ENCODE measurements at regions not wholly inside any gene's neighbourhood (a gene's known extent, or its start where the extent isn't known, plus 50 kb on each side); places are given as distances from the start of the nearest gene placed in this dataset.

DNA sequence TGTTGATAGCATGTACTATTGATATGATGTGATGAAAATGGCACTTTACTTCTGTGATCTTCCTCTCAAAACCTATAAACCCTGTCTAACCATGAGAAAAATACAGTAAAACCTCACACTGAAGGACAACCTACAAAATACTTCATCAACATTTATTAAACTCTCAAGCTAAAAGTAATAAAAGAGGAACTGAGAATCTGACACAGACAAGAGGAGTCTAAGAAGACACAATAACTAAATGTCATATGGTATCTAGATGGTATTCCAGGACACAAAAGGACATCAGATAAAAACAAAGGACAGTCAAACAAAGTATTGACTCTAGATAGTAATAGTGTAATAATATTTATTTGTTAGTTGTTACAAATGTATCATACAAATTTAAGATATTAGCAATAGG is 655.3 kb downstream of the SH3BGRL start:
- no peak overlapping the region for H3K4me3 Mint-ChIP-seq (ENCODE audit: low read depth, unreplicated experiment)
- peaks cover 3% of the 10 kb centered on the region for H3K9me3 Mint-ChIP-seq (ENCODE audit: low read depth, unreplicated experiment)
- intact Hi-C loops (cut with micrococcal nuclease; ENCODE audit: unreplicated experiment) = no loop called here

DNA sequence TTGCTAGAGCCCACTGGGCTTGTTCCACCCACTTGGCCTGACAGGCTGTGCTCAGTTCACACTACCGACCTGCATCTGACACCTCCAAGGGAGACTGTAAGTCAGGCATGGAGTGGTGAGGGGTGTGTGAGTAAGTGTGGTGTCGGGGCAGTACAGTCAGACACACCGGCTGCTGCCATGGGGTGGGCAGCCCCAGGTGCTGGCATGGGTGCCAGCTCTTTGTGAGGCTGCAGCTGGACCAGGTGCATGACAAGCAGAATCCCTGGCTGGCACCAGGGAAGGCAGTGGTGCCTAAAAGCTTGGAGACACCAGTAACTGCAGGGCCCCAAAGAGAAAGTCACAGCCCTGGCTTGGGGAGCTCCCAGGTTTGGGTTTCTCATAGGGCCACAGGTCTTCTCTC is 665.0 kb downstream of the SH3BGRL start:
- H3K27ac Mint-ChIP-seq (ENCODE audit: unreplicated experiment) = no peak overlapping the region
- no peak for DNase-seq
- no peaks in the 10 kb centered on the region for H3K36me3 Mint-ChIP-seq (ENCODE audit: insufficient read depth, unreplicated experiment)
- no peak overlapping the region for H3K4me3 Mint-ChIP-seq (ENCODE audit: low read depth, unreplicated experiment)
- peaks cover 11% of the 10 kb centered on the region for H3K9me3 Mint-ChIP-seq (ENCODE audit: low read depth, unreplicated experiment)
- H3K4me1 Mint-ChIP-seq (ENCODE audit: low read depth, unreplicated experiment) = peaks cover 6% of the 10 kb centered on the region
- no peaks in the 10 kb centered on the region for H3K27me3 Mint-ChIP-seq (ENCODE audit: unreplicated experiment)
- CTCF ChIA-PET = no interaction called here
- intact Hi-C loops (cut with micrococcal nuclease; ENCODE audit: unreplicated experiment) = no loop called here
- no TSS peak for BruUV-seq (replicated peaks)
- TF ChIP-seq CTCF (IDR thresholded peaks at IDR 0.05; ENCODE audit: unreplicated experiment) = no peak

More for the DNA sequence above, 655.3 kb downstream of the SH3BGRL start:
- BruUV-seq (replicated peaks) = no TSS peak
- CTCF ChIA-PET = no interaction called here
- TF ChIP-seq CTCF (IDR thresholded peaks at IDR 0.05; ENCODE audit: unreplicated experiment) = no peak
- Mint-ChIP-seq H3K27ac (ENCODE audit: unreplicated experiment) (no peak overlapping the region), H3K27me3 (ENCODE audit: unreplicated experiment) (no peaks in the 10 kb centered on the region), H3K36me3 (ENCODE audit: insufficient read depth, unreplicated experiment) (no peaks in the 10 kb centered on the region), H3K4me1 (ENCODE audit: low read depth, unreplicated experiment) (peaks cover 9% of the 10 kb centered on the region)
- DNase-seq = no peak

DNA sequence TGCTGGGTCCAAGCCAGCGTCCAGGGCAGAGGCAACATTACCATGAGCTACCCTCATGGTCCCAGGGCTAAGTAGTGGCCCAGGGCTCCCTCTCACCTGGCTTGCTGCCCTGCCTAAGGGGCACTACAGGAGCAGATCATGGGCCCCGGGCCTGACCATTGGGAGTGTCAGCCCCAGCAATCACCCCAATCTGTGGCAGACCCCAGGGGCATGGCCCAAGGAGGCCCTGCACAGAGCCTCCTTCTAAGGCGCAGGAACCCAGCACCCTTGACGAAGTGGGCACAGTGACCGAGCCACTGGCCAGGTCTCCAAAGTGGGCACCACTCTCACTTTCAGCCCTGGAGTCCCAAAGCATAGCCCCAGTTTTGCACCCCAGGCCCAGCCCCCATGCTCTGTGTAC is 667.1 kb downstream of the SH3BGRL start:
- no peak overlapping the region for H3K4me3 Mint-ChIP-seq (ENCODE audit: low read depth, unreplicated experiment)
- BruUV-seq (replicated peaks) = no TSS peak
- DNase-seq = no peak
- TF ChIP-seq CTCF (IDR thresholded peaks at IDR 0.05; ENCODE audit: unreplicated experiment) = no peak
- CTCF ChIA-PET = no interaction called here
- H3K27ac Mint-ChIP-seq (ENCODE audit: unreplicated experiment) = no peak overlapping the region
- H3K4me1 Mint-ChIP-seq (ENCODE audit: low read depth, unreplicated experiment) = no peaks in the 10 kb centered on the region
- H3K27me3 Mint-ChIP-seq (ENCODE audit: unreplicated experiment) = no peaks in the 10 kb centered on the region
- no peaks in the 10 kb centered on the region for H3K36me3 Mint-ChIP-seq (ENCODE audit: insufficient read depth, unreplicated experiment)
- intact Hi-C loops (cut with micrococcal nuclease; ENCODE audit: unreplicated experiment) = no loop called here
- peaks cover 11% of the 10 kb centered on the region for H3K9me3 Mint-ChIP-seq (ENCODE audit: low read depth, unreplicated experiment)

- no peak overlapping the region for H3K27ac Mint-ChIP-seq (ENCODE audit: unreplicated experiment)
- CTCF ChIA-PET = no interaction called here
- H3K27me3 Mint-ChIP-seq (ENCODE audit: unreplicated experiment) = no peaks in the 10 kb centered on the region
- no peak for DNase-seq
- no peak for TF ChIP-seq CTCF (IDR thresholded peaks at IDR 0.05; ENCODE audit: unreplicated experiment)
- no peak overlapping the region for H3K4me3 Mint-ChIP-seq (ENCODE audit: low read depth, unreplicated experiment)
- intact Hi-C loops (cut with micrococcal nuclease; ENCODE audit: unreplicated experiment) = no loop called here
- H3K9me3 Mint-ChIP-seq (ENCODE audit: low read depth, unreplicated experiment) = no peaks in the 10 kb centered on the region
- H3K4me1 Mint-ChIP-seq (ENCODE audit: low read depth, unreplicated experiment) = no peaks in the 10 kb centered on the region
- BruUV-seq (replicated peaks) = no TSS peak
- no peaks in the 10 kb centered on the region for H3K36me3 Mint-ChIP-seq (ENCODE audit: insufficient read depth, unreplicated experiment)
Observed at GRCh38 chrX:81874807-81875206, 672.9 kb downstream of the SH3BGRL start.

DNA sequence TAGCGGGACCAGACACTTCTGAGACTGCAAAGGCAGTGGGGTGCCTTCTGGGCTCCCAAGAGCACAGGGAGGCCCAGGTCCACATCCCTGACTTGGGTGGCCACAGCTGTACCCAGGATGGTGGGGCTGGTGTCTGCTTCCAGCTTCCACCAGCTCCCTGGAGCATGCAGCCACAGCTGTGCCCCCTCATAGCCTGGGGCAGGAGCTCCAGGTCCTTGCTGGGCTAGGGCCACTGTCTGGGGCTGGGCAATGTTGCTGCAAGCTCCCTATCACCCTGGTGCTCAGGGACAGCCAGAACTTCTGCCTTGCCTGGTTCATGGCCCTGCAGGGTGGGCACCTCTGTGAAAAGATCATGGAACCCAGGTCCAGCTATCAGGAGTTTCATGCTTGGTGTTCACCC is 673.9 kb downstream of the SH3BGRL start:
- CTCF ChIA-PET = no interaction called here
- Mint-ChIP-seq H3K9me3 (ENCODE audit: low read depth, unreplicated experiment) (no peaks in the 10 kb centered on the region), H3K4me3 (ENCODE audit: low read depth, unreplicated experiment) (no peak overlapping the region)

More for the DNA sequence above, 673.9 kb downstream of the SH3BGRL start:
- no peak for TF ChIP-seq CTCF (IDR thresholded peaks at IDR 0.05; ENCODE audit: unreplicated experiment)
- no peak overlapping the region for H3K27ac Mint-ChIP-seq (ENCODE audit: unreplicated experiment)
- BruUV-seq (replicated peaks) = no TSS peak
- H3K4me1 Mint-ChIP-seq (ENCODE audit: low read depth, unreplicated experiment) = no peaks in the 10 kb centered on the region
- intact Hi-C loops (cut with micrococcal nuclease; ENCODE audit: unreplicated experiment) = no loop called here
- no peaks in the 10 kb centered on the region for H3K27me3 Mint-ChIP-seq (ENCODE audit: unreplicated experiment)
- no peaks in the 10 kb centered on the region for H3K36me3 Mint-ChIP-seq (ENCODE audit: insufficient read depth, unreplicated experiment)
- no peak for DNase-seq
